OCI-LY1 (cell line): ENCODE measurements at regions not wholly inside any gene's neighbourhood (a gene's known extent, or its start where the extent isn't known, plus 50 kb on each side); places are given as distances from the start of the nearest gene placed in this dataset.

ENCODE experiments used
- H2AFZ ChIP-seq: fragments of 200-600 bp; sonication (generic), shearing (Covaris generic); 2 replicates; pipeline ENCODE4 v1.6.0; 2014; ENCODE audit warnings: antibody characterized with exemption, mild to moderate bottlenecking, low read length
- H3F3A ChIP-seq: fragments of 200-600 bp; sonication (generic), shearing (Covaris generic); 2 replicates; pipeline ENCODE4 v1.6.0; 2014; ENCODE audit warnings: mild to moderate bottlenecking, antibody characterized with exemption, low read length, moderate library complexity; ENCODE audit not compliant: insufficient read depth
- H3K27ac ChIP-seq: fragments of 200-600 bp; sonication (generic); 2 replicates; pipeline ENCODE4 v1.5.1; 2014; ENCODE audit warnings: low read length, mixed run types, mild to moderate bottlenecking, low read depth; ENCODE audit not compliant: poor library complexity, severe bottlenecking
- H3K27me3 ChIP-seq: fragments of 200-600 bp; sonication (generic); 2 replicates; pipeline ENCODE4 v1.6.0; 2014; ENCODE audit warnings: antibody characterized with exemption, mild to moderate bottlenecking, low read length, moderate library complexity; ENCODE audit not compliant: insufficient read depth
- H3K36me3 ChIP-seq: fragments of 200-600 bp; sonication (generic); 2 replicates; pipeline ENCODE4 v1.6.1; 2014; ENCODE audit warnings: mild to moderate bottlenecking, antibody characterized with exemption, low read length, moderate library complexity, mixed read lengths; ENCODE audit not compliant: insufficient read depth
- H3K4me1 ChIP-seq: fragments of 200-600 bp; sonication (generic); 2 replicates; pipeline ENCODE4 v1.5.1; 2014; ENCODE audit warnings: mild to moderate bottlenecking, low read length, moderate library complexity; ENCODE audit not compliant: insufficient read depth, severe bottlenecking
- H3K4me2 ChIP-seq: fragments of 200-600 bp; sonication (generic), shearing (Covaris generic); 2 replicates; pipeline ENCODE4 v1.6.1; 2014; ENCODE audit warnings: low read length
- H3K4me3 ChIP-seq: fragments of 200-600 bp; sonication (generic); 2 replicates; pipeline ENCODE4 v1.5.1; 2014; ENCODE audit warnings: low read length, low read depth, mild to moderate bottlenecking, mixed read lengths; ENCODE audit not compliant: poor library complexity, severe bottlenecking
- H3K79me2 ChIP-seq: fragments of 200-600 bp; shearing (Covaris generic); 2 replicates; pipeline ENCODE4 v1.6.1; 2016; ENCODE audit warnings: mixed run types, low read length, mixed read lengths; ENCODE audit not compliant: insufficient read depth
- H3K9ac ChIP-seq: fragments of 200-600 bp; sonication (generic), shearing (Covaris generic); 2 replicates; pipeline ENCODE4 v1.6.1; 2014; ENCODE audit warnings: mild to moderate bottlenecking, low read length, mixed read lengths
- H3K9me2 ChIP-seq: fragments of 200-600 bp; sonication (generic), shearing (Covaris generic); 2 replicates; pipeline ENCODE4 v1.6.1; 2014; ENCODE audit warnings: low read depth, mild to moderate bottlenecking, low read length, mixed read lengths
- H3K9me3 ChIP-seq: fragments of 200-600 bp; shearing (Covaris generic); 2 replicates; pipeline ENCODE4 v1.6.1; 2014; ENCODE audit warnings: low read length, mixed read lengths
- H4K20me1 ChIP-seq: fragments of 200-600 bp; sonication (generic), shearing (Covaris generic); 2 replicates; pipeline ENCODE4 v1.6.0; 2016; ENCODE audit warnings: mild to moderate bottlenecking, low read length; ENCODE audit not compliant: insufficient read depth
- EZH2 ChIP-seq: fragments of 200-600 bp; sonication (generic), shearing (Covaris generic); IDR thresholded peaks from 2 replicates; pipeline ENCODE4 v1.8.0; 2017; ENCODE audit warnings: borderline replicate concordance, mixed run types, mild to moderate bottlenecking, antibody characterized with exemption, low read length, moderate library complexity, mixed read lengths
- TF ChIP-seq, protein P1 (sequence below): fragments of 200-600 bp; sonication (generic), shearing (Covaris generic); IDR thresholded peaks from 2 replicates; pipeline ENCODE4 v1.5.1; 2017; ENCODE audit warnings: mild to moderate bottlenecking, antibody characterized with exemption, low read length, moderate library complexity, mixed read lengths

GRCh38 chr16:87098361-87098760 lies 218.8 kb downstream of the C16orf95 start:
- Histone ChIP-seq H3K9me2 (no peaks in the 10 kb centered on the region), H4K20me1 (no peaks in the 10 kb centered on the region), H3K79me2 (no peaks in the 10 kb centered on the region), H3K4me2 (no peak overlapping the region), H3K4me3 (no peak overlapping the region), H3K27me3 (no peaks in the 10 kb centered on the region), H3K9me3 (no peaks in the 10 kb centered on the region), H3K36me3 (no peaks in the 10 kb centered on the region), H3K4me1 (no peaks in the 10 kb centered on the region), H3K27ac (no peak overlapping the region), H3F3A (no peaks in the 10 kb centered on the region), H3K9ac (no peak overlapping the region), H2AFZ (no peak overlapping the region)
- TF ChIP-seq, protein P1, sequence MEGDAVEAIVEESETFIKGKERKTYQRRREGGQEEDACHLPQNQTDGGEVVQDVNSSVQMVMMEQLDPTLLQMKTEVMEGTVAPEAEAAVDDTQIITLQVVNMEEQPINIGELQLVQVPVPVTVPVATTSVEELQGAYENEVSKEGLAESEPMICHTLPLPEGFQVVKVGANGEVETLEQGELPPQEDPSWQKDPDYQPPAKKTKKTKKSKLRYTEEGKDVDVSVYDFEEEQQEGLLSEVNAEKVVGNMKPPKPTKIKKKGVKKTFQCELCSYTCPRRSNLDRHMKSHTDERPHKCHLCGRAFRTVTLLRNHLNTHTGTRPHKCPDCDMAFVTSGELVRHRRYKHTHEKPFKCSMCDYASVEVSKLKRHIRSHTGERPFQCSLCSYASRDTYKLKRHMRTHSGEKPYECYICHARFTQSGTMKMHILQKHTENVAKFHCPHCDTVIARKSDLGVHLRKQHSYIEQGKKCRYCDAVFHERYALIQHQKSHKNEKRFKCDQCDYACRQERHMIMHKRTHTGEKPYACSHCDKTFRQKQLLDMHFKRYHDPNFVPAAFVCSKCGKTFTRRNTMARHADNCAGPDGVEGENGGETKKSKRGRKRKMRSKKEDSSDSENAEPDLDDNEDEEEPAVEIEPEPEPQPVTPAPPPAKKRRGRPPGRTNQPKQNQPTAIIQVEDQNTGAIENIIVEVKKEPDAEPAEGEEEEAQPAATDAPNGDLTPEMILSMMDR: no peak
- TF ChIP-seq EZH2: no peak

DNA sequence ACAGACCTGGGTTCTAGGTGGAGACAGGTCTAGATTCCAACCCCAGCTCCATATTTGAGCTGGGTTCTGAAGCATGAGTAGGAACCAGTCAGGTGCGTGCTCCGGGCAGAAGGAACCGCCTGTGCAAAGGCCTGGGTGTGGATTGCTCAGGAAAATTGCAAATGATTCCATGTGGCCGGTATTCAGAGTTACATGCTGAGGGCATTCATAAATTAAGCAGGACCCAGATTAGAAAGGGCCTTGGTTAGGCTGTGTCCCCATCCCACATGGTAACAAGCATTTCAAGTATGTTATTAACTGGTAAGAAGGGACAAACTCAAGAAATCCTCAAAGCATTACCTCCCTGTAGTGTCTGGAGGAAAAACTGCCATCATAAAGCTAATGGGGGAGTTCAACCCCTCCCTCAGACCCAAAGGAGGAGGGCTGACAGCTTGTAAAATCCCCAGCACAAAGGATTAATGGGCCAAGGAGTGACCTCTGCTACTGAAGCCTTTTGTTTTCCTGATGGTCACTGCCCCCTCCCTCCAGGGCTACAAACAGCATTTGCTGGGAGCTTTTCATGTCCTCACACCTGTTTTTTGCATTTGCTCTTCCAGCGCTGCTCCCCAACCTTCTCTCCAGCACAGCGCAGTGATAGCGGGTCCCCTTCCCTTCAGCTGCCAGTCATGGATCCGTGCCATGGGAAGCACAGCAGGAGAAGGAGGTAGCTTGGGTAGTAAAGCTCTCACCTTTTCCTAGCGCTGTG lies 218.0 kb downstream of the C16orf95 start:
- Histone ChIP-seq H3K27ac (no peak overlapping the region), H3K27me3 (no peaks in the 10 kb centered on the region), H4K20me1 (no peaks in the 10 kb centered on the region), H3K9me2 (no peaks in the 10 kb centered on the region), H3F3A (no peaks in the 10 kb centered on the region), H3K9me3 (no peaks in the 10 kb centered on the region), H3K4me1 (no peaks in the 10 kb centered on the region), H3K4me2 (no peak overlapping the region), H3K9ac (no peak overlapping the region), H3K36me3 (no peaks in the 10 kb centered on the region), H3K4me3 (no peak overlapping the region), H3K79me2 (no peaks in the 10 kb centered on the region), H2AFZ (no peak overlapping the region)
- TF ChIP-seq, protein P1: no peak
- TF ChIP-seq EZH2: no peak

DNA sequence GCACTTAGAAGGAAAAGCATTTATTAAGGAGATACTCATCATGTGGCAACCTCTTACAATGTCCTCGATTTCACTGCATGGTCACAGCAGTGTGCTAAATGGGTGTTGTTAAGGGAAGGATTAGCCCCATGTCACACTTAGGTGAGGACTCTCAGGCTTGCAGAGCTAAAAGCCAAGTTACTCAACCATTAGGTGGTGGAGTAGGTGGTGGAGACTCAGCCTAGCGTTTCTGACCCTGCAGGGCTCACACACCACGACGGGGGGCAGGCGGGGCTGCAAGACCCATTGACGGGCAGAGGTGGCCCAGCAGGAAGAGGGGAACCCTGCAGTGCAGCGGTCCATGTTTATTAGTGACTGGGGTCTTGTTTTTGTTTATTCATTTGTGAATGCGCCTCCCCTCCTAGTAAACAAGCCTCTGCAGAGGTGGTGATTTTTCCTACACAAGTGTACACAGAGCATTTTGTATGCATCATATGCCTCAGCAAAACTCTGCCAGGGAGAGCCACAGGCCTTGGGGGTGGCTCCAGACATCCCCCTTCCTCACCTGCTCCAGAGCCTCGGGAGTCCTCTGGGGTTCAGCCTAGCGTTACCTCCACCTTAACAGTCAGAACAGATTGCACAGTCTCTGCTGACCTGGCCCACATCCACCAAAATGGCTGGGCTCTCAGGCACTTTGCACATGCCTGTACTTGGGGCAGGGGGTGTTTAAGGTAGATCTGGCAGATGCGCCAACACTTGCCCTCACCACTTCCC lies 216.7 kb downstream of the C16orf95 start:
- Histone ChIP-seq H3K27me3 (no peaks in the 10 kb centered on the region), H3K9me3 (no peaks in the 10 kb centered on the region), H4K20me1 (no peaks in the 10 kb centered on the region), H3K4me1 (no peaks in the 10 kb centered on the region), H2AFZ (no peak overlapping the region), H3K4me2 (no peak overlapping the region), H3K79me2 (no peaks in the 10 kb centered on the region), H3K27ac (no peak overlapping the region), H3K4me3 (no peak overlapping the region), H3K9me2 (no peaks in the 10 kb centered on the region), H3K36me3 (no peaks in the 10 kb centered on the region), H3K9ac (no peak overlapping the region), H3F3A (no peaks in the 10 kb centered on the region)
- TF ChIP-seq, protein P1: no peak
- no peak for TF ChIP-seq EZH2
